IMR-90 (cell line): ENCODE measurements at regions not wholly inside any gene's neighbourhood (a gene's known extent, or its start where the extent isn't known, plus 50 kb on each side); places are given as distances from the start of the nearest gene placed in this dataset.

ENCODE experiments used
- ATAC-seq: fragments of 200-7000 bp; cut with Tn5 transposase; 2 replicates; pipeline ENCODE4 v1.9.1; 2020; ENCODE audit warnings: low read depth, mild to moderate bottlenecking, moderate library complexity
- BruUV-seq: library from RNA; stranded (reverse); fragments of 400-500 nt; replicated peaks from 2 replicates; lab custom pipeline; 2021; lab: Mats Ljungman, UMichigan
- CTCF ChIA-PET: fragments of 300-600 bp; formaldehyde crosslinking; extraction: SDS; loops from one replicate; lab custom pipeline; 2021; ENCODE audit warnings: antibody characterized with exemption; lab: Yijun Ruan, JAX
- POLR2A ChIA-PET: fragments of 300-600 bp; sonication (Branson Sonifier 250); formaldehyde crosslinking; loops from one replicate; lab custom pipeline; 2022; ENCODE audit warnings: antibody characterized with exemption; ENCODE audit not compliant: unreplicated experiment; lab: Charles Lee
- DNase-seq: peaks from one replicate; pipeline ENCODE4 v3.0.0; 2013
- H2AFZ ChIP-seq: replicated peaks from 2 replicates; pipeline ENCODE3; 2013; ENCODE audit warnings: low read length, mild to moderate bottlenecking; ENCODE audit not compliant: poor library complexity
- H2AK5ac ChIP-seq: 2 replicates; pipeline ENCODE4 v1.6.1; 2013; ENCODE audit warnings: low read depth, low read length, inconsistent platforms
- H2AK9ac ChIP-seq: replicated peaks from 2 replicates; pipeline ENCODE3; 2013; ENCODE audit warnings: mild to moderate bottlenecking, low read depth, low read length, moderate library complexity; ENCODE audit not compliant: poor library complexity
- H2BK120ac ChIP-seq: 2 replicates; pipeline ENCODE4 v1.6.1; 2013; ENCODE audit warnings: low read depth, low read length, inconsistent platforms
- H2BK15ac ChIP-seq: 3 replicates; pipeline ENCODE4 v1.6.1; 2013; ENCODE audit warnings: low read depth, low read length, inconsistent platforms
- H2BK20ac ChIP-seq: 2 replicates; pipeline ENCODE4 v1.6.1; 2013; ENCODE audit warnings: low read depth, mild to moderate bottlenecking, inconsistent platforms, low read length, moderate library complexity
- H2BK5ac ChIP-seq: 2 replicates; pipeline ENCODE4 v1.6.1; 2013; ENCODE audit warnings: mild to moderate bottlenecking, low read depth, low read length, inconsistent platforms; ENCODE audit not compliant: poor library complexity, severe bottlenecking
- H3K14ac ChIP-seq: replicated peaks from 2 replicates; pipeline ENCODE4 v1.6.1; 2013; ENCODE audit warnings: low read depth, low read length, inconsistent platforms
- H3K18ac ChIP-seq: 2 replicates; pipeline ENCODE4 v1.6.1; 2013; ENCODE audit warnings: low read depth, low read length, control low read depth
- H3K23ac ChIP-seq: 2 replicates; pipeline ENCODE4 v1.6.1; 2013; ENCODE audit warnings: low read depth, low read length, inconsistent platforms
- H3K27ac ChIP-seq: 2 replicates; pipeline ENCODE4 v1.5.1; 2013; ENCODE audit warnings: mild to moderate bottlenecking, control low read depth, low read length; ENCODE audit not compliant: insufficient read depth
- H3K27me3 ChIP-seq: 2 replicates; pipeline ENCODE4 v1.6.1; 2013; ENCODE audit warnings: low read length; ENCODE audit not compliant: control insufficient read depth, insufficient read depth
- H3K36me3 ChIP-seq: 2 replicates; pipeline ENCODE4 v1.6.1; 2013; ENCODE audit warnings: low read length, mixed read lengths; ENCODE audit not compliant: control insufficient read depth, insufficient read depth
- H3K4ac ChIP-seq: 2 replicates; pipeline ENCODE4 v1.6.1; 2013; ENCODE audit warnings: low read depth, low read length, inconsistent platforms
- H3K4me1 ChIP-seq: 2 replicates; pipeline ENCODE4 v1.6.1; 2013; ENCODE audit warnings: low read length, mixed read lengths; ENCODE audit not compliant: control insufficient read depth, insufficient read depth
- H3K4me2 ChIP-seq: 2 replicates; pipeline ENCODE4 v1.6.1; 2013; ENCODE audit warnings: low read depth, mild to moderate bottlenecking, control low read depth, low read length, moderate library complexity
- H3K4me3 ChIP-seq: 2 replicates; pipeline ENCODE4 v1.5.1; 2013; ENCODE audit warnings: low read depth, mild to moderate bottlenecking, control low read depth, low read length, moderate library complexity; ENCODE audit not compliant: insufficient read depth
- H3K56ac ChIP-seq: 2 replicates; pipeline ENCODE4 v1.6.1; 2013; ENCODE audit warnings: low read length, inconsistent platforms; ENCODE audit not compliant: insufficient read depth; ENCODE audit errors: extremely low read depth
- H3K79me1 ChIP-seq, 2 experiments: 2 replicates each; pipeline ENCODE4 v1.6.1; 2013; ENCODE audit warnings: low read length in 2 of 2, inconsistent platforms in 1 of 2, low read depth in 1 of 2
- H3K9ac ChIP-seq: 2 replicates; pipeline ENCODE4 v1.6.1; 2013; ENCODE audit warnings: low read depth, low read length, control low read depth
- H3K9me1 ChIP-seq: 2 replicates; pipeline ENCODE4 v1.6.1; 2013; ENCODE audit warnings: low read length, inconsistent platforms; ENCODE audit not compliant: insufficient read depth
- H3K9me3 ChIP-seq: 2 replicates; pipeline ENCODE4 v1.6.1; 2013; ENCODE audit warnings: low read length; ENCODE audit not compliant: control insufficient read depth, insufficient read depth
- H4K20me1 ChIP-seq: 2 replicates; pipeline ENCODE4 v1.6.1; 2013; ENCODE audit warnings: low read length, inconsistent platforms; ENCODE audit not compliant: insufficient read depth
- H4K5ac ChIP-seq: 2 replicates; pipeline ENCODE4 v1.6.1; 2013; ENCODE audit warnings: mild to moderate bottlenecking, low read depth, low read length, control low read depth
- H4K8ac ChIP-seq, 2 experiments: 2 replicates each; pipeline ENCODE4 v1.6.1; 2013; ENCODE audit warnings: low read depth in 2 of 2, low read length in 2 of 2, control low read depth in 1 of 2, inconsistent platforms in 1 of 2
- H4K91ac ChIP-seq: 2 replicates; pipeline ENCODE4 v1.6.1; 2013; ENCODE audit warnings: low read depth, low read length, inconsistent platforms; ENCODE audit not compliant: insufficient read depth
- BHLHE40 ChIP-seq: fragments of 150-350 bp; IDR thresholded peaks from 2 replicates; pipeline ENCODE4 v1.6.1; 2016; ENCODE audit warnings: mild to moderate bottlenecking, low read depth, low read length
- CEBPB ChIP-seq: IDR thresholded peaks from 2 replicates; pipeline ENCODE4 v1.6.1; 2012; ENCODE audit warnings: low read depth, low read length, improper control_type of control experiment
- ELK1 ChIP-seq: fragments of 150-350 bp; IDR thresholded peaks from 2 replicates; pipeline ENCODE4 v1.6.1; 2016; ENCODE audit warnings: low read depth, mild to moderate bottlenecking, low read length, moderate library complexity, borderline replicate concordance
- FOS ChIP-seq: fragments of 150-350 bp; IDR thresholded peaks from 2 replicates; pipeline ENCODE4 v1.6.1; 2016; ENCODE audit warnings: low read depth, low read length
- MAFK ChIP-seq: IDR thresholded peaks from 2 replicates; pipeline ENCODE4 v1.6.1; 2012; ENCODE audit warnings: low read depth, low read length, improper control_type of control experiment
- MXI1 ChIP-seq: IDR thresholded peaks from 2 replicates; pipeline ENCODE4 v1.6.1; 2012; ENCODE audit warnings: low read depth, mild to moderate bottlenecking, low read length, moderate library complexity, borderline replicate concordance
- NFE2L2 ChIP-seq: fragments of 150-350 bp; IDR thresholded peaks from 2 replicates; pipeline ENCODE4 v1.6.1; 2016; ENCODE audit warnings: low read depth, mild to moderate bottlenecking, low read length
- RAD21 ChIP-seq: IDR thresholded peaks from 2 replicates; pipeline ENCODE4 v1.6.1; 2012; ENCODE audit warnings: low read length, improper control_type of control experiment
- RCOR1 ChIP-seq: IDR thresholded peaks from 2 replicates; pipeline ENCODE4 v1.6.1; 2012; ENCODE audit warnings: mild to moderate bottlenecking, low read length, improper control_type of control experiment; ENCODE audit not compliant: insufficient replicate concordance
- RFX5 ChIP-seq: IDR thresholded peaks from 2 replicates; pipeline ENCODE4 v1.8.0; 2012; ENCODE audit warnings: low read depth, mild to moderate bottlenecking, low read length, moderate library complexity
- SMC3 ChIP-seq: fragments of 150-350 bp; IDR thresholded peaks from 2 replicates; pipeline ENCODE4 v1.6.1; 2016; ENCODE audit warnings: low read depth, mild to moderate bottlenecking, antibody characterized with exemption, low read length, moderate library complexity
- WGBS, 2 experiments: methylation state at CpG; one replicate each; pipeline versions ENCODE4 v1.1.5 to v1.1.7; 2013; ENCODE audit warnings: missing lambda C conversion rate in 2 of 2; ENCODE audit not compliant: insufficient read length in 1 of 2; ENCODE audit errors: extremely low coverage in 2 of 2; 5-methylcytosine and 5-hydroxymethylcytosine counted together
- dilution Hi-C: fragments of 300-500 bp; cut with HindIII; formaldehyde crosslinking; loops from one replicate; pipeline ENCODE4 v1.14.3; 2018; ENCODE audit warnings: low sequenced_read_pairs; ENCODE audit not compliant: unreplicated experiment
- in situ Hi-C: fragments of 300-500 bp; cut with MboI; formaldehyde crosslinking; loops from 3 replicates; pipeline ENCODE4 v1.14.3; 2019; ENCODE audit warnings: low sequenced_read_pairs, inconsistent platforms, mixed read lengths
- intact Hi-C: fragments of 100-400 bp; cut with micrococcal nuclease; formaldehyde crosslinking; loops from 2 replicates; pipeline ENCODE4 v1.10.0; 2022
- TF ChIP-seq, protein P1 (sequence below): fragments of 150-350 bp; IDR thresholded peaks from 2 replicates; pipeline ENCODE4 v1.6.1; 2017; ENCODE audit warnings: mild to moderate bottlenecking, antibody characterized with exemption, low read length, low read depth
- TF ChIP-seq, protein P2 (sequence below): conservative IDR thresholded peaks from 2 replicates; pipeline ENCODE4 v1.5.1; 2012; ENCODE audit warnings: mild to moderate bottlenecking, low read depth, low read length, improper control_type of control experiment

DNA sequence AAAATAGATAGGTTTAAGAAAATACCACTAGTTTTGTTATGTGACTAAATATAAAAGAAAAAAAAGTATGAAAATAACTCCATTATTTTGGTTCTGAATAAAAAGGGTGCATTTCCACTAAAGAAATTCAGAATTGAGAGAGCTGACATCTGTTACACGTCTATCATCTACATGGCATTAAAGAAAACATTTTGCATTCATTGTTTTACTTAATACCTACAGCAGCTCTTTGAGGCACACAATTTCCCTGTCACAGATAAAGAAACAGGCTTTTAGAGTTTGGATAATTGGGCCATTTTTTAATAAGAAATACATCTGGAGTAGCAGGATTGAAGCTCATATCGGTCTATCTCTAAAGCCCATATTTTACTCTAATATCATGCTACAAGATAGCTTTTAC, 145.7 kb upstream of the LUZP2 start:
- in situ Hi-C loops (no loop called here), dilution Hi-C loops (no loop called here), intact Hi-C loops (no loop called here)
- H2AK5ac ChIP-seq: no peak overlapping the region
- CTCF ChIA-PET: no interaction called here
- no peak overlapping the region for H3K14ac ChIP-seq
- H3K18ac ChIP-seq: no peak overlapping the region
- H2AFZ ChIP-seq: no peak overlapping the region
- H3K4ac ChIP-seq: no peak overlapping the region
- H3K4me2 ChIP-seq: no peak overlapping the region
- no peak overlapping the region for H4K5ac ChIP-seq
- H2BK20ac ChIP-seq: no peak overlapping the region
- H3K36me3 ChIP-seq: no peaks in the 10 kb centered on the region
- no peak overlapping the region for H2AK9ac ChIP-seq
- H3K9me1 ChIP-seq: no peaks in the 10 kb centered on the region
- no peaks in the 10 kb centered on the region for H4K20me1 ChIP-seq
- ATAC-seq (no peak), DNase-seq (no peak)
- no peaks in the 10 kb centered on the region for H3K27me3 ChIP-seq
- TF ChIP-seq FOS (no peak), ELK1 (no peak), MXI1 (no peak), RAD21 (no peak), RCOR1 (no peak), SMC3 (no peak), CEBPB (no peak), RFX5 (no peak), BHLHE40 (no peak), MAFK (no peak), NFE2L2 (no peak)
- TF ChIP-seq, protein P1, sequence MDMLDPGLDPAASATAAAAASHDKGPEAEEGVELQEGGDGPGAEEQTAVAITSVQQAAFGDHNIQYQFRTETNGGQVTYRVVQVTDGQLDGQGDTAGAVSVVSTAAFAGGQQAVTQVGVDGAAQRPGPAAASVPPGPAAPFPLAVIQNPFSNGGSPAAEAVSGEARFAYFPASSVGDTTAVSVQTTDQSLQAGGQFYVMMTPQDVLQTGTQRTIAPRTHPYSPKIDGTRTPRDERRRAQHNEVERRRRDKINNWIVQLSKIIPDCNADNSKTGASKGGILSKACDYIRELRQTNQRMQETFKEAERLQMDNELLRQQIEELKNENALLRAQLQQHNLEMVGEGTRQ: no peak
- TF ChIP-seq, protein P2, sequence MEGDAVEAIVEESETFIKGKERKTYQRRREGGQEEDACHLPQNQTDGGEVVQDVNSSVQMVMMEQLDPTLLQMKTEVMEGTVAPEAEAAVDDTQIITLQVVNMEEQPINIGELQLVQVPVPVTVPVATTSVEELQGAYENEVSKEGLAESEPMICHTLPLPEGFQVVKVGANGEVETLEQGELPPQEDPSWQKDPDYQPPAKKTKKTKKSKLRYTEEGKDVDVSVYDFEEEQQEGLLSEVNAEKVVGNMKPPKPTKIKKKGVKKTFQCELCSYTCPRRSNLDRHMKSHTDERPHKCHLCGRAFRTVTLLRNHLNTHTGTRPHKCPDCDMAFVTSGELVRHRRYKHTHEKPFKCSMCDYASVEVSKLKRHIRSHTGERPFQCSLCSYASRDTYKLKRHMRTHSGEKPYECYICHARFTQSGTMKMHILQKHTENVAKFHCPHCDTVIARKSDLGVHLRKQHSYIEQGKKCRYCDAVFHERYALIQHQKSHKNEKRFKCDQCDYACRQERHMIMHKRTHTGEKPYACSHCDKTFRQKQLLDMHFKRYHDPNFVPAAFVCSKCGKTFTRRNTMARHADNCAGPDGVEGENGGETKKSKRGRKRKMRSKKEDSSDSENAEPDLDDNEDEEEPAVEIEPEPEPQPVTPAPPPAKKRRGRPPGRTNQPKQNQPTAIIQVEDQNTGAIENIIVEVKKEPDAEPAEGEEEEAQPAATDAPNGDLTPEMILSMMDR: no peak
- H2BK5ac ChIP-seq: no peak overlapping the region
- POLR2A ChIA-PET: no interaction called here
- H3K9ac ChIP-seq: no peak overlapping the region
- H3K4me3 ChIP-seq: no peak overlapping the region
- no peaks in the 10 kb centered on the region for H3K79me1 ChIP-seq
- H2BK15ac ChIP-seq: no peak overlapping the region
- H3K9me3 ChIP-seq: no peaks in the 10 kb centered on the region
- WGBS, 2 experiments: no CpG with 5 or more reads among the region's 2 CpGs
- H2BK120ac ChIP-seq: no peak overlapping the region
- no TSS peak for BruUV-seq
- no peaks in the 10 kb centered on the region for H3K4me1 ChIP-seq
- no peak overlapping the region for H4K8ac ChIP-seq
- H3K23ac ChIP-seq: no peak overlapping the region
- H4K91ac ChIP-seq: no peak overlapping the region
- no peak overlapping the region for H3K56ac ChIP-seq
- H3K27ac ChIP-seq: no peak overlapping the region
